A549 (cell line): ENCODE measurements at regions not wholly inside any gene's neighbourhood (a gene's known extent, or its start where the extent isn't known, plus 50 kb on each side); places are given as distances from the start of the nearest gene placed in this dataset.

Experiments used
- ATAC-seq, 2 experiments: fragments of 200-7000 bp in 1 of 2; fragments of >200 bp in 1 of 2; cut with Nextera tagmentation in 1 of 2; cut with Tn5 transposase in 1 of 2; 3 replicates each; pipeline versions ENCODE4 v1.8.0 to v1.9.1; 2018 to 2020; ENCODE audit warnings: mild to moderate bottlenecking in 1 of 2, moderate library complexity in 1 of 2
- CTCF ChIA-PET: fragments of 300-600 bp; sonication (Branson Sonifier 250); formaldehyde crosslinking; extraction: SDS; loops from one replicate; lab custom pipeline; 2021; ENCODE audit warnings: antibody characterized with exemption, inconsistent platforms; lab: Yijun Ruan, JAX
- POLR2A ChIA-PET: fragments of 350-600 bp; formaldehyde crosslinking; extraction: SDS; loops from one replicate; lab custom pipeline; 2021; ENCODE audit warnings: antibody characterized with exemption, inconsistent platforms; lab: Yijun Ruan, JAX
- DNase-seq, 2 experiments: peaks; one replicate each; pipeline versions ENCODE4 v3.0.0 to v3.0.0-alpha.2; 2011 to 2016; ENCODE audit warnings: low read depth in 1 of 2, low spot score in 1 of 2
- FAIRE-seq: peaks from 2 replicates; lab custom pipeline; 2011; peaks lifted over from hg19 to GRCh38; lab: Jason Lieb, UNC
- H3K27ac ChIP-seq, 2 experiments: fragments of >200 bp; sonication (Bioruptor Twin); formaldehyde crosslinking; 3 replicates each; pipeline ENCODE4 v1.5.1; 2016 to 2017
- H3K4me1 ChIP-seq: fragments of >200 bp; sonication (Bioruptor Twin); formaldehyde crosslinking; 3 replicates; pipeline ENCODE4 v1.6.1; 2016
- H3K4me2 ChIP-seq: fragments of >200 bp; sonication (Bioruptor Twin); formaldehyde crosslinking; 3 replicates; pipeline ENCODE4 v1.6.1; 2016
- H3K4me3 ChIP-seq: fragments of >200 bp; sonication (Bioruptor Twin); formaldehyde crosslinking; 3 replicates; pipeline ENCODE4 v1.5.1; 2016
- H3K9me3 ChIP-seq: fragments of >200 bp; sonication (Bioruptor Twin); formaldehyde crosslinking; 3 replicates; pipeline ENCODE4 v1.6.1; 2016
- BCL3 ChIP-seq: fragments of >200 bp; sonication (Bioruptor Twin); formaldehyde crosslinking; IDR thresholded peaks from 3 replicates; pipeline ENCODE4 v1.6.1; 2016
- CBX2 ChIP-seq: fragments of 200-600 bp; sonication (generic); IDR thresholded peaks from 2 replicates; pipeline ENCODE4 v1.6.1; 2016; ENCODE audit warnings: low read depth, mild to moderate bottlenecking, borderline replicate concordance
- CBX8 ChIP-seq: fragments of 200-600 bp; sonication (generic); IDR thresholded peaks from 2 replicates; pipeline ENCODE4 v1.6.1; 2016
- CHD4 ChIP-seq: fragments of 200-600 bp; sonication (generic); IDR thresholded peaks from 2 replicates; pipeline ENCODE4 v1.6.1; 2016; ENCODE audit warnings: antibody characterized with exemption, mild to moderate bottlenecking, borderline replicate concordance
- GATA3 ChIP-seq: IDR thresholded peaks from 2 replicates; pipeline ENCODE4 v1.6.1; 2012; ENCODE audit warnings: borderline replicate concordance
- HOXA7 ChIP-seq: fragments of 250-450 bp; sonication (Bioruptor Pico); IDR thresholded peaks from 2 replicates; pipeline ENCODE4 v1.5.0; 2020; ENCODE audit warnings: mild to moderate bottlenecking, moderate library complexity
- KDM5A ChIP-seq: fragments of 200-600 bp; sonication (generic); IDR thresholded peaks from 2 replicates; pipeline ENCODE4 v1.6.1; 2016; ENCODE audit warnings: antibody characterized with exemption, mild to moderate bottlenecking
- PHF8 ChIP-seq: fragments of 200-600 bp; sonication (generic); IDR thresholded peaks from 2 replicates; pipeline ENCODE4 v1.6.1; 2016; ENCODE audit warnings: low read depth, mild to moderate bottlenecking, antibody characterized with exemption, moderate library complexity, borderline replicate concordance
- POLR2AphosphoS2 ChIP-seq: conservative IDR thresholded peaks from 2 replicates; pipeline ENCODE4 v1.6.1; 2012; ENCODE audit warnings: low read length, improper control_type of control experiment, inconsistent platforms
- RARB ChIP-seq: fragments of 250-450 bp; sonication (Bioruptor Pico); IDR thresholded peaks from 2 replicates; pipeline ENCODE4 v1.8.0; 2021; ENCODE audit warnings: mild to moderate bottlenecking, moderate library complexity
- RFX5 ChIP-seq: fragments of 450-650 bp; IDR thresholded peaks from 2 replicates; pipeline ENCODE4 v1.7.1; 2014; ENCODE audit warnings: antibody characterized with exemption, mild to moderate bottlenecking, moderate library complexity
- USF2 ChIP-seq: fragments of 450-650 bp; IDR thresholded peaks from 2 replicates; pipeline ENCODE4 v1.6.1; 2014; ENCODE audit warnings: antibody characterized with exemption
- ZNF302 ChIP-seq: fragments of 250-450 bp; sonication (Bioruptor Pico); IDR thresholded peaks from 2 replicates; pipeline ENCODE4 v1.9.0; 2021; ENCODE audit warnings: inconsistent platforms, mild to moderate bottlenecking, moderate library complexity
- WGBS: methylation state at CpG from one replicate; pipeline ENCODE4 v1.1.6; 2017; ENCODE audit errors: missing lambda C conversion rate; 5-methylcytosine and 5-hydroxymethylcytosine counted together
- TF ChIP-seq, protein P1 (sequence below): fragments of 250-450 bp; sonication (Bioruptor Pico); IDR thresholded peaks from 2 replicates; pipeline ENCODE4 v1.5.0; 2020; ENCODE audit warnings: low read depth, mild to moderate bottlenecking, moderate library complexity
- TF ChIP-seq, protein P2 (sequence below): fragments of >200 bp; sonication (Bioruptor Twin); formaldehyde crosslinking; IDR thresholded peaks from 3 replicates; pipeline ENCODE4 v1.5.1; 2016
- TF ChIP-seq, protein P3 (sequence below): IDR thresholded peaks from 2 replicates; pipeline ENCODE4 v1.6.1; 2012

DNA sequence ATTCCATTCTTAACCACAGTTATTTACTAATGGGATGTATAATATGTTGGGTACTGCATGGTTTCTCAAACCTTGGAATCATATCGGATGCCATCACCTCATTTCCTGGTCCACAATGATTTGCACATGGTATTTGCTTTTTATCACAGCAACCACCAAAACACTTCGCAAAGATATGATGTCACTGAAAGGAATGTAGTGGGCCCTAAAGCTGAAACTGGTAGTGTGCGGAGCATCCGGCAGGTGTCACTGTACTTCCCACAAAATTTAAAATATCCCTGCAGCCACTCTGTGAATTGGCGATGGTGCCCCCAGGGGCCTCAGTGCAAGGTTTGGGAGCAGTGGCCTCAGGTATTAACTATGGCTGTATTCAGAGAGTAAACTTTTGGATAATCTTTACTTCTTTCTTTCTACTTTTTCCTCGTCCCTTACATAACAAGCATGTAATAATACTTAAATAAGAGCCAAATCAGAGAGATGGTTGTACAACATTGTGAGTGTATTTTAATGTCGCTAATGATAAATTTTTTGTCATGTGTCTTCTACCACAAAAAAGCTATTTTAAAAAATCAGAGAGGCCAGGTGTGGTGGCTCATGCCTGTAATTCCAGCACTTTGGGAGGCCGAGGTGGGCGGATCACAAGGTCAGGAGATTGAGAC is 66.2 kb downstream of the FAM241B start (continued):
- TF ChIP-seq POLR2AphosphoS2 = no peak
- TF ChIP-seq, all 56 proteins: peak for 3

DNA sequence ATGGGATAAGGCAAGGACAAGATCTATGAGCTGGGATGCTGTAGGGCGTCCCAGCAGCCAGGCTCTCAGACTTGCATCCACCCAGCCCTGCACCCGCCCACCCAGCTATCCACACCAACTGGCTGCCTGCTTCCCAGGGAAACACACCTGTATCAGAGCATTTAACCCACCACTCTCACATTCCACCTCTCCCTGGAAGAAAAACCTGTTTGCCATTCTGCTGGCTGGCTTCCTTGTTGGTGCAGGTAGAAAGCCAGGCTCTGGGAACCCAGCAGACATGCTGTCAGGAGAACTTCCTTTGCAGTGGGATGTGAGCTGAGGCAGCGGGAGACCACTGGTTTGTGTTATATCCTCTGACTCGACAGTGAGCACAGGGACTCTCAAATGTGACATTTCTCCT is 67.0 kb downstream of the FAM241B start:
- no peak for DNase-seq
- ChIA-PET POLR2A (interaction anchor here (0.6 kb wide), 1 partner anchor 104 kb away, joined by 4 read pairs; no protein-coding TSS in a partner anchor), CTCF (interaction anchor here (0.6 to 3.8 kb wide), 23 partner anchors 10 to 454 kb away, joined by 3 to 41 read pairs (median 7); no protein-coding TSS in a partner anchor)
- no peak overlapping the region for H3K4me2 ChIP-seq
- no peaks in the 10 kb centered on the region for H3K9me3 ChIP-seq
- 0 out of 3 replicates have a peak, but pooled peaks cover 3% of the 10 kb centered on the region for H3K4me1 ChIP-seq
- no peak for FAIRE-seq
- no peak for TF ChIP-seq PHF8
- TF ChIP-seq, protein P1, sequence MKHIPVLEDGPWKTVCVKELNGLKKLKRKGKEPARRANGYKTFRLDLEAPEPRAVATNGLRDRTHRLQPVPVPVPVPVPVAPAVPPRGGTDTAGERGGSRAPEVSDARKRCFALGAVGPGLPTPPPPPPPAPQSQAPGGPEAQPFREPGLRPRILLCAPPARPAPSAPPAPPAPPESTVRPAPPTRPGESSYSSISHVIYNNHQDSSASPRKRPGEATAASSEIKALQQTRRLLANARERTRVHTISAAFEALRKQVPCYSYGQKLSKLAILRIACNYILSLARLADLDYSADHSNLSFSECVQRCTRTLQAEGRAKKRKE = no peak
- TF ChIP-seq RFX5 = no peak
- TF ChIP-seq CBX8 = no peak
- no peak for TF ChIP-seq KDM5A
- TF ChIP-seq, protein P2, sequence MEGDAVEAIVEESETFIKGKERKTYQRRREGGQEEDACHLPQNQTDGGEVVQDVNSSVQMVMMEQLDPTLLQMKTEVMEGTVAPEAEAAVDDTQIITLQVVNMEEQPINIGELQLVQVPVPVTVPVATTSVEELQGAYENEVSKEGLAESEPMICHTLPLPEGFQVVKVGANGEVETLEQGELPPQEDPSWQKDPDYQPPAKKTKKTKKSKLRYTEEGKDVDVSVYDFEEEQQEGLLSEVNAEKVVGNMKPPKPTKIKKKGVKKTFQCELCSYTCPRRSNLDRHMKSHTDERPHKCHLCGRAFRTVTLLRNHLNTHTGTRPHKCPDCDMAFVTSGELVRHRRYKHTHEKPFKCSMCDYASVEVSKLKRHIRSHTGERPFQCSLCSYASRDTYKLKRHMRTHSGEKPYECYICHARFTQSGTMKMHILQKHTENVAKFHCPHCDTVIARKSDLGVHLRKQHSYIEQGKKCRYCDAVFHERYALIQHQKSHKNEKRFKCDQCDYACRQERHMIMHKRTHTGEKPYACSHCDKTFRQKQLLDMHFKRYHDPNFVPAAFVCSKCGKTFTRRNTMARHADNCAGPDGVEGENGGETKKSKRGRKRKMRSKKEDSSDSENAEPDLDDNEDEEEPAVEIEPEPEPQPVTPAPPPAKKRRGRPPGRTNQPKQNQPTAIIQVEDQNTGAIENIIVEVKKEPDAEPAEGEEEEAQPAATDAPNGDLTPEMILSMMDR = no peak
- TF ChIP-seq, protein P3, sequence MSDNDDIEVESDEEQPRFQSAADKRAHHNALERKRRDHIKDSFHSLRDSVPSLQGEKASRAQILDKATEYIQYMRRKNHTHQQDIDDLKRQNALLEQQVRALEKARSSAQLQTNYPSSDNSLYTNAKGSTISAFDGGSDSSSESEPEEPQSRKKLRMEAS = no peak
- ATAC-seq = no peak
- H3K4me3 ChIP-seq = no peak overlapping the region
- 20% methylated on average over 4 of the region's 4 CpGs for WGBS
- H3K27ac ChIP-seq = no peak overlapping the region

DNA sequence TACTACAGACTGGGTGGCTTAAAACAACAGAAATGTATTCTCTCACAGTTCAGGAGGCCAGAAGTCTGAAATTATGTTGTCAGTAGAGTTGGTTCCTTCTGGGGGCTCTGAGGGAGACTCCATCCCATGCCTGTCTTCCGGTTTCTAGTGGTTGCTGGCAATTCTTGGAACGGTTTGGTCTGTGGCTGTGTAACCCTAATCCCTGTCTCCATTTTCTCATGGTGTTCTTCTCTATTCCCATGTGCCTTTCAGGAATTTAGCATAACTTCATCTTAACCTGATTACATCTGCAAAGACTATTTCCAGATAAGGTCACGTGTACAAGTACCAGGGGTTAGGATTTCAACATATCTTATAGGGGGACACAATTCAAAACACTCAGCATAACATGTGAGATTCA is 73.2 kb downstream of the FAM241B start:
- ChIA-PET CTCF (no interaction called here), POLR2A (no interaction called here)
- 7% methylated on average over 3 of the region's 3 CpGs for whole genome bisulfite sequencing
- FAIRE-seq (no peak), DNase-seq (no peak), ATAC-seq (no peak)
- Histone ChIP-seq H3K27ac (no peak overlapping the region), H3K4me2 (no peak overlapping the region), H3K9me3 (peaks cover 12% of the 10 kb centered on the region), H3K4me1 (no peaks in the 10 kb centered on the region), H3K4me3 (no peak overlapping the region)
- TF ChIP-seq BCL3 (no peak), USF2 (no peak), CBX2 (no peak), GATA3 (no peak), CHD4 (no peak), ZNF302 (CRISPR knock-in tag) (no peak), RARB (CRISPR knock-in tag) (no peak), HOXA7 (CRISPR knock-in tag) (no peak), PHF8 (no peak)
